ENCODE measurements at regions not wholly inside any gene's neighbourhood (a gene's known extent, or its start where the extent isn't known, plus 50 kb on each side); places are given as distances from the start of the nearest gene placed in this dataset.
A peak's percentile ranks its signal among the peaks of the same experiment; 100 is the strongest.

DNA sequence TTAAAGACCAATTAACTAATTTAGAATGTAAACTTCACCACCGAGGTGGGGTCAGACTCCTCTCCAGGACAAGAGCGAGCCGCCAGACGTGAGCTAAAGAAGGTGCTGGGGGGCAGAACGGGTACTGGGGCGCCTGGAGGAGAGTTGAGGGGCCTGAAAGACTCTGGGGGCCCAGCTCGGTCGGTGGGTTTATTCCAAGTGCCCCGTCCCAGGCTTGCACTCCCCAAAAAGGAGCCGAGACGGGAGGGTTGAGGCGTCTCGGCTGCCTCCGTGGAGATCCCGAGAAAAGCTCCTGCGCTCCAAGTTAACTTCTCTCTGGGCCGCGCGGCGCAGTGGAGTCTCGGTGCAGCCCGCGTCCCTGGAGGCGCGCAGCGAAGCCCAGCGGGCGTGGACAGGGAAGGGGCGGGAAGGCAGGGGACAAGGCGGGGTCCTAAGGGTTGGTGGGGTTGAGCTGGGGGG lies 553.3 kb downstream of the TFEC start:
- Mint-ChIP-seq H3K27me3 (peaks cover 29% of the 10 kb centered on the region), H3K4me3 (peak overlapping the region; percentile 21 to 87 (median 66)), H3K27ac (no peak overlapping the region)

DNA sequence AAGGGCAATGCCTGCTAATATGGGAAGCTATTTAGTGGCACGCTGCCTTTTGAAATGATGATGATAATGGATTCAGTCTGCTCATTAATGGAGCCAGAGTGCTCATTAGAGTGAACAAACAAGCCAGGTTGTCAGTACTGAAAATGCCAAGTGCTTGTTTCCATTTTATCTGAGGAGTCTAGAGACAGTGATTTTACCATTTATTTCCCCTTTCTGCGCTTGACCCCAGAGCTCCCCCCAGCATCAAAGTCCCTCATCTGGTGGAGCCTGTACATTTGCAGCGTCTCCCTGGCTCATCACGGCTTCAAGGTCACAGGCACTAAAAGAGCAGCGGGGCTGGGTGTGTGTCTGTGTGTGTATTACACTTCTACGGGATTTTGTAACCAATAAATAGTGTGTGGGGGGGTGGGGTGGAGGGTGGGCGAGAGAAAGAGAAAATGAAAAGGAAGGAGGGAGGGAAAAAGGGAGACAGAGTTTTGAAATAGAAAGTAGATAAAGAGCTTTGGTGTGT lies 553.8 kb downstream of the TFEC start:
- no peak overlapping the region for H3K27ac Mint-ChIP-seq
- H3K27me3 Mint-ChIP-seq = peaks cover 28% of the 10 kb centered on the region
- no peaks in the 10 kb centered on the region for H3K9me3 Mint-ChIP-seq
- H3K36me3 Mint-ChIP-seq = no peaks in the 10 kb centered on the region
- peak overlapping the region; percentile 21 to 87 (median 66) for H3K4me3 Mint-ChIP-seq
- H3K4me1 Mint-ChIP-seq = peaks cover 5 to 8% (median 6%) of the 10 kb centered on the region in 3 donors

More for the DNA sequence above, 553.3 kb downstream of the TFEC start:
- no peaks in the 10 kb centered on the region for H3K36me3 Mint-ChIP-seq
- H3K4me1 Mint-ChIP-seq = peaks cover 5 to 8% (median 6%) of the 10 kb centered on the region in 3 donors
- H3K9me3 Mint-ChIP-seq = no peaks in the 10 kb centered on the region

DNA sequence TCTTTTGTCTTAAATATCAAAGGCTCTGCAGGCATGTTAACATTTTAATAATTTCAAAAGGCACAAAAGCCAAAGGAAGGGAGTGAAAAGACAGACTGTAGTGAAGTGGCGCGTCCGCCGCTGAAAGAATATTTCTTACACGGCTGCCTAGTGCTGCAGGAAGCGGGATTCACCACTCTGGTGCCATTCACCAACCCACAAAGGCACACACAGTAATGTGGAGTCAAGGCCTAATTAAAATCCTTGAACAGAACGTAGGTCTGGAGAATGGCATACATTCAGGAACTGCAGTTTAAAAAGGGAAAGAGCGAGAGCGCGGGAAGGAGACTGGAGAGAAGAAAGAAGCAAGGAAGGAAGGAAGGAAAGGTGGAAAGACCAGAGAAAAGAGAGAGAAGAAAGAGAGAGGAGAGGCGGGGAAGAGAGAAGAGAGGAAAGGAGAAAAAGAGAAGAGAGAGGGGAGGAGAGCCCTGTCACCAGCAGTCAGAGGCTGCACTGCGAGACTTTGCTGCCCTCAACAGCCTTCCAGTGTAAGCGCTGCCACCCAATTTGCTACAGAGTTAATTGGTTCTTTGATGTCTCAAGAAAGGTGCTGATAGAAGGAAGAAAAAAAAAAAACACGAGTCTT lies 554.0 kb downstream of the MDFIC start:
- Mint-ChIP-seq H3K4me1 (peaks cover 5 to 8% (median 6%) of the 10 kb centered on the region in 3 donors), H3K36me3 (no peaks in the 10 kb centered on the region), H3K4me3 (peak overlapping the region in 1 of 4 donors; percentile 81), H3K27ac (peak overlapping the region in 1 of 3 donors; percentile 86), H3K9me3 (no peaks in the 10 kb centered on the region), H3K27me3 (peaks cover 26% of the 10 kb centered on the region)

DNA sequence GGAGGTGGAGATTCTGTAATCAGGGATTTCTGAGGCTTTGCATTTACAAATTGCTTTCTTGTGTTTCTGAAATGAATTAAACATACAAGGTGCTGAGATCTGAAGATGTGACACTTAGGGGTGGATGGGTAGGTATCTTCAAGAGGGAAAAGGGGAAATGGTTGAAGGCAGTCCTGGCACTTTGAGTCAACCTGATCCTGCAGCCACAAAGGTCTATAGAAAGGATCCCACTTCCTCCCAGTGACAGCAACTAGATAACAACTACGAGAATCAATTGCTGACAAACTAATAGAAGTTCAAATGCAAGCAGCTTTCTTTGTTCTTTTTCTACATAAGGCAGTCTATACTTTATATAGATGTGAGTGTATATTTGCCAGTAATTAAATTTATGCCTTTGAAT lies 553.3 kb downstream of the MDFIC start:
- peaks cover 26% of the 10 kb centered on the region for H3K27me3 Mint-ChIP-seq
- H3K4me3 Mint-ChIP-seq = no peak overlapping the region
- no peaks in the 10 kb centered on the region for H3K9me3 Mint-ChIP-seq
- H3K27ac Mint-ChIP-seq = no peak overlapping the region
- no peaks in the 10 kb centered on the region for H3K36me3 Mint-ChIP-seq
- peaks cover 5 to 8% (median 6%) of the 10 kb centered on the region in 3 donors for H3K4me1 Mint-ChIP-seq

DNA sequence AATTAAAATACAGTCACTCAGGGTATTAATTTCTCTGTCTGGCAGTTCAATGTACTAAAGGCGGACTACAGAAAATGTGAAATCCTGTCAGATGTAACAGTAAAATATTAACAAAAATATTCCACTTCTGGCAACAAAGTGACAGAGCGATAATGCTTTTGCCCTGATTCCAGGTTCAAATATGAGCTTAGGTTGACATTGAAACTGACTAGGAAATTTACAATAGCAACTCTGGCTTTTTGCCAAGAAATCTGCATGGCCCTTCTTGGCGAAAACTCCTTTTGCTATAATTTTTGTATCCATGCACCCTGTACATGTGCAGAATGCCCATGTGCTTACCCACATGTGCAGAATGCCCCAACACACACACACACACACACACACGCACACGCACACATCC lies 552.2 kb downstream of the MDFIC start:
- Mint-ChIP-seq H3K9me3 (no peaks in the 10 kb centered on the region), H3K36me3 (no peaks in the 10 kb centered on the region), H3K4me1 (peaks cover 5 to 8% (median 6%) of the 10 kb centered on the region in 3 donors), H3K4me3 (no peak overlapping the region), H3K27me3 (peaks cover 27% of the 10 kb centered on the region), H3K27ac (no peak overlapping the region)

DNA sequence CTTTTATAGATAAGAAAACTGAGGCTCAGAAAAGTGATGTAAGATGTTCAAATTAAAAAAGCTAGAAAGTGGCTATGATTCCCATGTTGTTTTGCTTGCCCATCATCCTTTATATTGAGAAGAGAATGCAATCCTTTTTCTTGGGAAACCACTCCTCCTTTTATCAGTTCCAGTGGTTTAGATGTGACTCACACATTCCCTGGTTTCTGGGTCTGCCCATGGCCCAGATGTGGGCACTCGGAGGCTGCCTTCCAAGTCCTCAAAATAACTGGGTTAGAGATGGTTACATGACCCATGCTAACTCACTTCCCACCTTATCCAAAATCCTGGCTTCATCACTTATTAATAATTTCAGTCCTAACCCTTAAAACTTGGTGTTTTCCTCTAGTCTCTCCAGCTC lies 550.0 kb downstream of the MDFIC start:
- Mint-ChIP-seq H3K4me1 (peaks cover 3 to 6% (median 5%) of the 10 kb centered on the region in 3 donors), H3K27ac (no peak overlapping the region), H3K4me3 (no peak overlapping the region), H3K9me3 (no peaks in the 10 kb centered on the region), H3K36me3 (no peaks in the 10 kb centered on the region), H3K27me3 (peaks cover 18% of the 10 kb centered on the region)

DNA sequence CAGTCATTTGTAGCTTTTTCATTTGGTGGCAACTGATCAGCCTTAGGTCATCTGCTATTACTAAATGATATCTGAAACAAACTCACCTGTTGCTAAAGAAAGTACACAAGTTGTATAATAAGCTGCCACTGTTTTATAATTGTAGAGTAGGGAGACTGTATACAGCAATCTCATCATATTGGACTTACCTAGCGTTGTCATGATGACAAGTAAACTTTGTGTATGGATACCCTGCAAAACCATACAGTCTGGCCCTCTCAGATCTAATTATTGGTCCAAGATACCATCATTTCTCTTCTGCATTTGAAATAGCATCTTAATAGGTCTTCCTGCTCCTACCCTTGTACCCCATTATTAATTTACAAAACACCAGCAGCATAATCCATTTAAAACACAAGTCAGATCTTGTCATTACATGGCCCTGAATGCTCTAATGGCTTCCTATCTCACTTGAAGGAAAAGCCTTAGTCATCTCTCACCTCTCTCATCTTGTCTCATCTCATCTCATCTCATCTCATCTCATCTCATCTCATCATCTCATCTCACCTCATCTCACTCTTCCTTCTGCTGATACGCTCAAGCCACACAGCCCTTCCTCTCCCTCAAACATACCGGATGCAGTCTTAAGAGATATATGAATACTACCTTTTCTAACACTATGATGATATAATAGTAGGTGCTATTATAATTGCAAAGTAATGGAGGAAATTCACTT lies 540.6 kb downstream of the MDFIC start:
- no peaks in the 10 kb centered on the region for H3K4me1 Mint-ChIP-seq
- H3K9me3 Mint-ChIP-seq = peaks cover 0 to 2% (median 0%) of the 10 kb centered on the region in 3 donors
- H3K27me3 Mint-ChIP-seq = peaks cover 2% of the 10 kb centered on the region
- no peaks in the 10 kb centered on the region for H3K36me3 Mint-ChIP-seq
- H3K27ac Mint-ChIP-seq = no peak overlapping the region
- no peak overlapping the region for H3K4me3 Mint-ChIP-seq

DNA sequence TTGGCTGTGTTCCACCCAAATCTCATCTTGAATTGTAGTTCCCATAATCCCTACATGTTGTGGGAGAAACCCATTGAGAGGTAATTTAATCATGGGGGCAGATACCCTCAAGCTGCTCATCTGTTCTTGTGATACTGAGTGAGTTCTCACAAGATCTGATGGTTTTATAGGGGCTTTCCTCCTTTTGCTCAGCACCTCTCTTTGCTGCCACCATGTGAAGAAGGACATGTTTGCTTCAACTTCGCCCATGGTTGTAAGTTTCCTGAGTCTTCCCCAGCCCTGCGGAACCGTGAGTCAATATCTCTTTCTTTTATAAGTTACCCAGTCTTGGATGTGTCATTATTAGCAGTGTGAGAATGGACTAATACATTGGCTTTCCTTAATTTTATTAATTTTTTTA lies 527.8 kb downstream of the MDFIC start:
- peaks cover 0 to 2% (median 2%) of the 10 kb centered on the region in 3 donors for H3K9me3 Mint-ChIP-seq
- H3K4me3 Mint-ChIP-seq = no peak overlapping the region
- H3K27me3 Mint-ChIP-seq = peaks cover 4% of the 10 kb centered on the region
- no peaks in the 10 kb centered on the region for H3K4me1 Mint-ChIP-seq
- H3K36me3 Mint-ChIP-seq = no peaks in the 10 kb centered on the region
- no peak overlapping the region for H3K27ac Mint-ChIP-seq

DNA sequence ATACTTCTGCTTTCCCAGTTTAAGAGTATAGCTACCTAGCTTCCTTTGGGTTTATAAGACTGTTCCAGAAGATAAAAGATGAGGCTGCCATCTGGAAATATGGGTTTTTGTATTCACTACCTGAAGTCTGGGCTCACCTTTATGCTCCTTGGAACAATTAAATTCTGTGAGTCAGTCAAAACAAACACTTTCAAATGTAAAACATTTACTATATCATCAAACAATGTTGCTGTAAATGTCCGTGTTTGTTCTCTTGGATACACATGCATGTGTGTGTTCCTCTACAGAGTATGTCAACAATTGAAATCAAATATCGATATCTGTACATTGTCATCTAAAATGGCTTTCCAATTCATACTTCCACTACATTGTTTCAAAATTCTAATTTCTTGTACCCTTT lies 525.6 kb downstream of the MDFIC start:
- H3K9me3 Mint-ChIP-seq = peaks cover 0 to 2% (median 2%) of the 10 kb centered on the region in 3 donors
- no peak overlapping the region for H3K27ac Mint-ChIP-seq
- peaks cover 3% of the 10 kb centered on the region for H3K27me3 Mint-ChIP-seq
- no peaks in the 10 kb centered on the region for H3K36me3 Mint-ChIP-seq
- no peak overlapping the region for H3K4me3 Mint-ChIP-seq
- no peaks in the 10 kb centered on the region for H3K4me1 Mint-ChIP-seq

DNA sequence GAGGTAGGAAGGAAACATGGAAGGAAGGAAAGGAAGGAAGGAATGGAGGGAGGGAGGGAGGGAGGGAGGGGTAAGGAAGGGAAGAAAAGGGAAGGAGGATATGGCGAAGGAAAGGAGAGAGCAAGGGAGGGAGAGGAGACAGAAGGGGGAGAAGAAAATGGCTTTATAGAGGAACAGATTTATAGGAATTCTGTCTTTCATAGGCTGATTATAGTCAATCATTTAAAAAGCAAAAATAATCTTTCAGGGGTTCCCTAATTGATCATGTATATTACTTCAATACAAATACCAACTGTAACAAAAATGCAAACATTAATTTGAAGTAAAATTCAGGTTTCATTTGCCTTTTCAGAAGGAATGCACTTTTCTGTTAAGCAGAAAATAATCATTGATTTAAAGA lies 519.1 kb downstream of the MDFIC start:
- H3K9me3 Mint-ChIP-seq = no peaks in the 10 kb centered on the region
- H3K4me3 Mint-ChIP-seq = no peak overlapping the region
- peaks cover 3% of the 10 kb centered on the region for H3K27me3 Mint-ChIP-seq
- no peaks in the 10 kb centered on the region for H3K36me3 Mint-ChIP-seq
- peaks cover 0 to 4% (median 0%) of the 10 kb centered on the region in 3 donors for H3K4me1 Mint-ChIP-seq
- H3K27ac Mint-ChIP-seq = no peak overlapping the region

DNA sequence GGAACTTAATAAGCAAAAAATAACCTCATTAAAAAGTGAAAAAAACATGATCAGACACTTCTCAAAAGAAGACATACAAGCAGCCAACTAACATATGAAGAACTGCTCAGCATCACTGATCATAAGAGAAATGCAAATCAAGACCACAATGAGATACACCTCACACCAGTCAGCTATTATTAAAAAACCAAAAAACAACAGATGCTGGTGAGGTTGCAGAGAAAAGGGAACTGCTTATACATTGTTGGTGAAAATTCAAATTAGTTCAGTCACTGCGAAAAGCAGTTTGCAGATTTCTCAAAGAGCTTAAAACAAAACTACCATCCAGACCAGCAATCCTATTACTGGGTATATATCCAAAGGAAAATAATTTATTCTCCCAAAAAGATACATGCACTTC lies 513.3 kb downstream of the MDFIC start:
- Mint-ChIP-seq H3K27ac (peak overlapping the region in 2 of 3 donors; percentile 5 to 9), H3K9me3 (peaks cover 0 to 3% (median 0%) of the 10 kb centered on the region in 3 donors), H3K27me3 (peaks cover 13% of the 10 kb centered on the region), H3K36me3 (no peaks in the 10 kb centered on the region), H3K4me3 (peak overlapping the region in 3 of 4 donors; percentile 11 to 88 (median 81)), H3K4me1 (peaks cover 14 to 29% (median 21%) of the 10 kb centered on the region in 3 donors)

DNA sequence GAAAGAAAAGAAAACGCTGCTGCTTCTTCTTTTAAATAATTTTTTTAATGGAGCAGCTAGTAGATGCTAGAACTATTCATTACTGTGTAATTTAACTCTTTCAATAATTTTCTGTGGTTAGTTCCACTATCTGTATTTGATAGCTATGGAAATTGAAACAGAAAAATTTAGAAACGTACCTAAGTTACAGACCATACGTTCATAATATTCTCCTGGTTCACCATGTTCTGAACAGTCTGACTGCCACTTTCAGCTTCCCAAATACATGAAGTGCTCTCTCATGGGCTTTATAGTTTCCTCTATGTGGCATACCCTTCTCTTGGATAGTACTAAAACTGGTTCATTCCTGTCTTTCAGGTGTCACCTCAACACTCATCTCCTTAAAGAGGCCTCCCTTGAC lies 508.0 kb downstream of the MDFIC start:
- peaks cover 0 to 3% (median 0%) of the 10 kb centered on the region in 3 donors for H3K9me3 Mint-ChIP-seq
- H3K27me3 Mint-ChIP-seq = peaks cover 14% of the 10 kb centered on the region
- no peak overlapping the region for H3K4me3 Mint-ChIP-seq
- no peak overlapping the region for H3K27ac Mint-ChIP-seq
- peaks cover 10 to 19% (median 13%) of the 10 kb centered on the region in 3 donors for H3K4me1 Mint-ChIP-seq
- no peaks in the 10 kb centered on the region for H3K36me3 Mint-ChIP-seq

DNA sequence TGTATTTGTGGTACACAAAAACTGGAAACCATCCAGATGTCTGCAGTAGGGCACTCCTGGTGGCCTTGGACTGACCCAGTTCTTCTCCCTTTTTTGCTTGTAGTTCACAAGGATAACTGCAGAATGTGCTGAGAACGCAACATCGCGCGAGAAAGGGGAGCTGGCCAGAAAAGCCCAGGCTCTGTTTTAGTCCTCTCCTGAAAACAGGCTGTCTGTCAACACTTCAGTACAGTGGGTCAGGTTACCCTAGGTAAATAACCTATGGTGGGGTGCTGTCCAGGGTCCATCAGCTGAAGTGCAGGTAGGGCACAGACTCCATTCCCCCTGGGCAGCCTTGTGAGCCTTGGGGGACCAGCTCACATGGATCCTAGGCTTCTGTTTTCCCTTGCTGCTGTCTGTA lies 495.8 kb downstream of the MDFIC start:
- Mint-ChIP-seq H3K36me3 (no peaks in the 10 kb centered on the region), H3K4me1 (no peaks in the 10 kb centered on the region), H3K4me3 (no peak overlapping the region), H3K27me3 (peaks cover 5% of the 10 kb centered on the region), H3K27ac (no peak overlapping the region), H3K9me3 (no peaks in the 10 kb centered on the region)

DNA sequence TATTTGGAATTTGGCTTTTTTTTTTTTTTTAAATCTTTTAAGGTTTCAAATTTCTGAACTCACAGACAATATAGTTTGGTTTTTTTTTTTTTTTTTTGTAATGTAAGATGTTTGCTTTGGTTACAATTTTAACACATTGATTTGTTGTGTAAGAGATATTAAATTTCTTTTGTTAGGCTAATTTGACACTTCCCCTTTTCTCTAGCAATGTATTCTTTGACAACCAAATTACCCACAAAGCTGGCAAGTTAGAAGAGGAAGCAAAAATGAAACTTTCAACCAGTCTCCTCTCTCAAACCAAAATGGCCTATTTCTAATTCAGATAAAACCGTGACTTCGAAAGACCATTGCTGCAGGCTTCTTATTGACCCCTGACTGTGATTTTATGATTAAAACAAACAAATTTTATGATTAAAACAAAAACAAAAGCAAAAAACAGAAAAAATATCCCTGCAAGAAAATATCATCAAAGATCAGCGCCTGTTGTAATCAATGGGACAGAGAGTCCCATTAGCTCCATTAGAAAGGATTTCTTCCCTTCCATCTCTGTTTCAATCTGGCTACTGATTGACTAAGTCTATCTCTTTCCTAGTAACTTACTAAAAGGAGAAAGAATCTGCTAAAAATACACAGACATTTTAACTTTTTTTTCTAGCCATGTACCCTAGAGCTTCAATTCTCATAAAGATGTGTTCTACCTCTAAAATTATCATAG lies 489.2 kb downstream of the MDFIC start:
- Mint-ChIP-seq H3K4me1 (peaks cover 18 to 24% (median 22%) of the 10 kb centered on the region in 3 donors), H3K36me3 (peaks cover 3% of the 10 kb centered on the region), H3K9me3 (no peaks in the 10 kb centered on the region), H3K4me3 (peak overlapping the region; percentile 4 to 84 (median 44)), H3K27ac (peak overlapping the region; percentile 57 to 84 (median 73)), H3K27me3 (peaks cover 1% of the 10 kb centered on the region)

DNA sequence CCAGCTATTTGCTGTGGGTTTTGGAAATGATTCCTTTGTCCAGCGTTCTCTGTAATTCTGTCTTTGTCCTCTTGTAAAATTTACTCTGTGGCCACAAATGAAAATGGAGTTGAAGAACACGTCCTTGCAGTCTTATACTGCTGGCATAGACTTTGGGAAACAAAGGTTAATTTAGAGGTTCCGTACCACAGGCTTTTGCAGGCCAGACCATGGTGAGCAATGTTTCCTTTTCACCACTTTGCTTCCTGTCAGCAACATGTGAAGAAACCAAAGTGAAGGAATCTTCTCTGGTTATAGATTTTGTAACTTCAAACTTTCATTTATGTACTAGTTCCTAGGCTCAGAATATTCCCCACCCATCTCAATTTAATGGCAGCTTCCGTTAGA lies 488.5 kb downstream of the MDFIC start:
- H3K27me3 Mint-ChIP-seq = no peaks in the 10 kb centered on the region
- peaks cover 18 to 24% (median 22%) of the 10 kb centered on the region in 3 donors for H3K4me1 Mint-ChIP-seq
- H3K4me3 Mint-ChIP-seq = peak overlapping the region in 3 of 4 donors; percentile 10 to 84 (median 83)
- peak overlapping the region in 2 of 3 donors; percentile 77 to 84 for H3K27ac Mint-ChIP-seq
- peaks cover 3% of the 10 kb centered on the region for H3K36me3 Mint-ChIP-seq
- H3K9me3 Mint-ChIP-seq = no peaks in the 10 kb centered on the region

Data from IgD-negative memory B cell (primary cell).